Lower leg skin (tissue), 3 donors: ENCODE measurements at regions not wholly inside any gene's neighbourhood (a gene's known extent, or its start where the extent isn't known, plus 50 kb on each side); places are given as distances from the start of the nearest gene placed in this dataset.

Source experiments
- POLR2A ChIP-seq, 2 donors: fragments of 450-650 bp; IDR thresholded peaks; one replicate each; pipeline ENCODE4 v1.6.1; 2016 to 2017; ENCODE audit warnings: antibody characterized with exemption in 2 of 2, mild to moderate bottlenecking in 1 of 2, moderate library complexity in 1 of 2
- TF ChIP-seq, protein P1 (sequence below), 3 donors: fragments of 450-650 bp; IDR thresholded peaks; one replicate each; pipeline ENCODE4 v1.5.1; 2016; ENCODE audit warnings: antibody characterized with exemption in 3 of 3, mild to moderate bottlenecking in 3 of 3, moderate library complexity in 2 of 3

- TF ChIP-seq, protein P1, sequence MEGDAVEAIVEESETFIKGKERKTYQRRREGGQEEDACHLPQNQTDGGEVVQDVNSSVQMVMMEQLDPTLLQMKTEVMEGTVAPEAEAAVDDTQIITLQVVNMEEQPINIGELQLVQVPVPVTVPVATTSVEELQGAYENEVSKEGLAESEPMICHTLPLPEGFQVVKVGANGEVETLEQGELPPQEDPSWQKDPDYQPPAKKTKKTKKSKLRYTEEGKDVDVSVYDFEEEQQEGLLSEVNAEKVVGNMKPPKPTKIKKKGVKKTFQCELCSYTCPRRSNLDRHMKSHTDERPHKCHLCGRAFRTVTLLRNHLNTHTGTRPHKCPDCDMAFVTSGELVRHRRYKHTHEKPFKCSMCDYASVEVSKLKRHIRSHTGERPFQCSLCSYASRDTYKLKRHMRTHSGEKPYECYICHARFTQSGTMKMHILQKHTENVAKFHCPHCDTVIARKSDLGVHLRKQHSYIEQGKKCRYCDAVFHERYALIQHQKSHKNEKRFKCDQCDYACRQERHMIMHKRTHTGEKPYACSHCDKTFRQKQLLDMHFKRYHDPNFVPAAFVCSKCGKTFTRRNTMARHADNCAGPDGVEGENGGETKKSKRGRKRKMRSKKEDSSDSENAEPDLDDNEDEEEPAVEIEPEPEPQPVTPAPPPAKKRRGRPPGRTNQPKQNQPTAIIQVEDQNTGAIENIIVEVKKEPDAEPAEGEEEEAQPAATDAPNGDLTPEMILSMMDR (IDR thresholded peaks at IDR 0.05) = no peak
- no peak for TF ChIP-seq POLR2A (IDR thresholded peaks at IDR 0.05)
Observed at GRCh38 chr4:36004204-36004851, 240.0 kb downstream of the ARAP2 start.
